GM10248 (cell line): ENCODE measurements at regions not wholly inside any gene's neighbourhood (a gene's known extent, or its start where the extent isn't known, plus 50 kb on each side); places are given as distances from the start of the nearest gene placed in this dataset.

ENCODE experiments used
- CTCF ChIA-PET: fragments of 300-600 bp; sonication (Branson Sonifier 250); formaldehyde crosslinking; extraction: SDS; loops from one replicate; lab custom pipeline; 2021; ENCODE audit warnings: antibody characterized with exemption; lab: Yijun Ruan, JAX
- POLR2A ChIA-PET: fragments of 350-650 bp; sonication (Branson Sonifier 250); formaldehyde crosslinking; extraction: SDS; loops from one replicate; lab custom pipeline; 2020; ENCODE audit warnings: antibody characterized with exemption; lab: Yijun Ruan, JAX
- DNase-seq: peaks from one replicate; pipeline ENCODE4 v3.0.0; 2012; ENCODE audit errors: extremely low spot score
- TF ChIP-seq, protein P1 (sequence below): IDR thresholded peaks from 2 replicates; pipeline ENCODE4 v1.5.1; 2012; ENCODE audit warnings: mild to moderate bottlenecking, low read depth; ENCODE audit errors: extremely low read depth, missing control alignments, control extremely low read depth

DNA sequence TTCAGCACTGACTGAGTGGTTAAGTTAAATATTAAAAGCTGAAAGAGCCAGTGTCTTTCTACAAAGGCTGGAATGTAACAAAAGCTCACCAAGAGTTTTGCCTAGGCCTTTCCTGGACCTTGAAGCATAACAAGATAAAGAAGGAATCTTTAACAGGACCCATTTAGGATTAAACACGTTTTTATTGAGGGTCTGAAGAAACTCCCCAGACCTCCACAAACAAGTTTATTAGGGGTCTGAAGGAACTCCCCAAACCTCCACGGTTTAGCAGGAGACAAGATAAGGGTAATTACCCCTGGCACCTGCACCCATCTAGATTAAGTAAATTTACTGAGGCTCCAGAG lies 104.0 kb downstream of the ACAA2 start:
- ChIA-PET POLR2A (no interaction called here), CTCF (no interaction called here)
- TF ChIP-seq, protein P1, sequence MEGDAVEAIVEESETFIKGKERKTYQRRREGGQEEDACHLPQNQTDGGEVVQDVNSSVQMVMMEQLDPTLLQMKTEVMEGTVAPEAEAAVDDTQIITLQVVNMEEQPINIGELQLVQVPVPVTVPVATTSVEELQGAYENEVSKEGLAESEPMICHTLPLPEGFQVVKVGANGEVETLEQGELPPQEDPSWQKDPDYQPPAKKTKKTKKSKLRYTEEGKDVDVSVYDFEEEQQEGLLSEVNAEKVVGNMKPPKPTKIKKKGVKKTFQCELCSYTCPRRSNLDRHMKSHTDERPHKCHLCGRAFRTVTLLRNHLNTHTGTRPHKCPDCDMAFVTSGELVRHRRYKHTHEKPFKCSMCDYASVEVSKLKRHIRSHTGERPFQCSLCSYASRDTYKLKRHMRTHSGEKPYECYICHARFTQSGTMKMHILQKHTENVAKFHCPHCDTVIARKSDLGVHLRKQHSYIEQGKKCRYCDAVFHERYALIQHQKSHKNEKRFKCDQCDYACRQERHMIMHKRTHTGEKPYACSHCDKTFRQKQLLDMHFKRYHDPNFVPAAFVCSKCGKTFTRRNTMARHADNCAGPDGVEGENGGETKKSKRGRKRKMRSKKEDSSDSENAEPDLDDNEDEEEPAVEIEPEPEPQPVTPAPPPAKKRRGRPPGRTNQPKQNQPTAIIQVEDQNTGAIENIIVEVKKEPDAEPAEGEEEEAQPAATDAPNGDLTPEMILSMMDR: no peak
- DNase-seq: no peak

GRCh38 chr18:49708662-49709346 lies 104.5 kb downstream of the ACAA2 start:
- TF ChIP-seq, protein P1: no peak
- DNase-seq: no peak
- CTCF ChIA-PET: no interaction called here
- POLR2A ChIA-PET: no interaction called here

GRCh38 chr18:49707599-49707998 lies 105.7 kb downstream of the ACAA2 start:
- CTCF ChIA-PET: interaction anchor here (1.6 kb wide), 1 partner anchor 151 kb away, joined by 3 read pairs; no protein-coding TSS in a partner anchor
- POLR2A ChIA-PET: no interaction called here
- DNase-seq: no peak
- TF ChIP-seq, protein P1: no peak

GRCh38 chr18:49704334-49704733 lies 109.0 kb downstream of the ACAA2 start:
- POLR2A ChIA-PET: no interaction called here
- DNase-seq: no peak
- TF ChIP-seq, protein P1: no peak
- CTCF ChIA-PET: no interaction called here

GRCh38 chr18:49701190-49701589 lies 112.1 kb downstream of the ACAA2 start:
- CTCF ChIA-PET: interaction anchor here (1.2 to 1.9 kb wide), 3 partner anchors 8 to 25 kb away, joined by 3 to 4 read pairs (median 4); no protein-coding TSS in a partner anchor

DNA sequence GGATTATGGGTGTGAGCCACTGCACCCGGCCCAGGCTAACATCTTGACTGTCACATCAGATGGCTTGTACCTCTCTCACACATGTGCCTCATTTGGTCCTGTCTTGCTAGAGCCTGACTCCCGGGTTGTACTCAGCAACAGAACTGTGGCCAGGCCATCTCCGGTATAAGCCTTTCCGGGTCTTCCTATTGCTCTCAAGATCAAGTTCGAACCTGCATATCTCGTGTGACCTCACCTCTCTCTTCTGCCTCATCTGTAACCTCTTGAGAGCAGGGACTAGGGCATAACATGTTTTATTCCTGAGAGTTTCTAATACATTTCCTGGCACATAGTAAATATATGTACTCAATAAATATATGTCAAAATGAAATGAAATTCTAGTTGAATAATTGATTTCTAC lies 114.0 kb downstream of the ACAA2 start:
- ChIA-PET POLR2A (no interaction called here), CTCF (no interaction called here)
- no peak for DNase-seq
- TF ChIP-seq, protein P1: no peak

More at GRCh38 chr18:49701190-49701589, 112.1 kb downstream of the ACAA2 start:
- TF ChIP-seq, protein P1: no peak
- POLR2A ChIA-PET: no interaction called here
- no peak for DNase-seq
